Left ventricle myocardium inferior (tissue), 1 donor: ENCODE measurements at regions not wholly inside any gene's neighbourhood (a gene's known extent, or its start where the extent isn't known, plus 50 kb on each side); places are given as distances from the start of the nearest gene placed in this dataset.

Experiments used
- DNase-seq: peaks from one replicate; pipeline ENCODE4 v3.0.0-alpha.2; 2020
- H3K27ac ChIP-seq: fragments of 200-600 bp; replicated peaks from 2 replicates; pipeline ENCODE4 v1.8.0; 2021
- H3K27me3 ChIP-seq: fragments of 200-600 bp; 2 replicates; pipeline ENCODE4 v1.8.0; 2021; ENCODE audit warnings: low read depth
- H3K36me3 ChIP-seq: fragments of 200-600 bp; 2 replicates; pipeline ENCODE4 v1.8.0; 2021
- H3K4me1 ChIP-seq: fragments of 200-600 bp; 2 replicates; pipeline ENCODE4 v1.8.0; 2021
- H3K4me3 ChIP-seq: fragments of 200-600 bp; 2 replicates; pipeline ENCODE4 v1.8.0; 2021; ENCODE audit warnings: mild to moderate bottlenecking, moderate library complexity
- H3K9me3 ChIP-seq: fragments of 200-600 bp; replicated peaks from 2 replicates; pipeline ENCODE4 v1.8.0; 2021
- CTCF ChIP-seq: fragments of 200-600 bp; IDR thresholded peaks from 2 replicates; pipeline ENCODE4 v1.8.0; 2021; ENCODE audit warnings: antibody characterized with exemption, mild to moderate bottlenecking, borderline replicate concordance
- intact Hi-C: fragments of 100-400 bp; cut with micrococcal nuclease; formaldehyde crosslinking; loops from one replicate; pipeline ENCODE4 v1.11.0; 2022
- donor health status: DM: no; HTN: yes; CAD: no; lungs with severe emphysema.

GRCh38 chr14:46058964-46059563, 592.5 kb downstream of the RPL10L start:
- intact Hi-C loops: no loop called here
- TF ChIP-seq CTCF: no peak
- no peak for DNase-seq
- H3K9me3 ChIP-seq: peaks cover 17% of the 10 kb centered on the region
- H3K4me3 ChIP-seq: no peak overlapping the region
- no peaks in the 10 kb centered on the region for H3K27me3 ChIP-seq
- no peaks in the 10 kb centered on the region for H3K36me3 ChIP-seq
- no peaks in the 10 kb centered on the region for H3K4me1 ChIP-seq
- H3K27ac ChIP-seq: no peak overlapping the region

- DNase-seq: no peak
- Histone ChIP-seq H3K4me3 (no peak overlapping the region), H3K27ac (no peak overlapping the region), H3K4me1 (no peaks in the 10 kb centered on the region), H3K9me3 (peaks cover 17% of the 10 kb centered on the region), H3K36me3 (no peaks in the 10 kb centered on the region), H3K27me3 (no peaks in the 10 kb centered on the region)
- no peak for TF ChIP-seq CTCF
- intact Hi-C loops: no loop called here
Measured at GRCh38 chr14:46057799-46058198, 593.8 kb downstream of the RPL10L start.

- H3K27me3 ChIP-seq: no peaks in the 10 kb centered on the region
- peaks cover 6% of the 10 kb centered on the region for H3K9me3 ChIP-seq
- H3K4me3 ChIP-seq: no peak overlapping the region
- TF ChIP-seq CTCF: no peak
- DNase-seq: no peak
- no peaks in the 10 kb centered on the region for H3K36me3 ChIP-seq
- H3K27ac ChIP-seq: no peak overlapping the region
- no peaks in the 10 kb centered on the region for H3K4me1 ChIP-seq
- intact Hi-C loops: no loop called here
Measured at GRCh38 chr14:46054526-46054925, 597.1 kb downstream of the RPL10L start.

GRCh38 chr14:46053221-46053620, 598.4 kb downstream of the RPL10L start:
- Histone ChIP-seq H3K9me3 (no peaks in the 10 kb centered on the region), H3K27ac (no peak overlapping the region), H3K27me3 (no peaks in the 10 kb centered on the region), H3K36me3 (no peaks in the 10 kb centered on the region), H3K4me1 (no peaks in the 10 kb centered on the region), H3K4me3 (no peak overlapping the region)
- DNase-seq: no peak
- no peak for TF ChIP-seq CTCF
- intact Hi-C loops: no loop called here

GRCh38 chr14:46051796-46052195, 599.8 kb downstream of the RPL10L start:
- no peak for TF ChIP-seq CTCF
- DNase-seq: no peak
- intact Hi-C loops: no loop called here

GRCh38 chr14:46048127-46048526, 603.5 kb downstream of the RPL10L start:
- no peaks in the 10 kb centered on the region for H3K27me3 ChIP-seq
- no peaks in the 10 kb centered on the region for H3K36me3 ChIP-seq

More at GRCh38 chr14:46051796-46052195, 599.8 kb downstream of the RPL10L start:
- Histone ChIP-seq H3K4me1 (no peaks in the 10 kb centered on the region), H3K9me3 (no peaks in the 10 kb centered on the region), H3K4me3 (no peak overlapping the region), H3K36me3 (no peaks in the 10 kb centered on the region), H3K27ac (no peak overlapping the region), H3K27me3 (no peaks in the 10 kb centered on the region)

More at GRCh38 chr14:46048127-46048526, 603.5 kb downstream of the RPL10L start:
- no peaks in the 10 kb centered on the region for H3K9me3 ChIP-seq
- H3K4me1 ChIP-seq: no peaks in the 10 kb centered on the region
- intact Hi-C loops: no loop called here
- no peak for TF ChIP-seq CTCF
- no peak for DNase-seq
- H3K4me3 ChIP-seq: no peak overlapping the region
- no peak overlapping the region for H3K27ac ChIP-seq
